Spleen (tissue), 11 donors: ENCODE measurements at regions not wholly inside any gene's neighbourhood (a gene's known extent, or its start where the extent isn't known, plus 50 kb on each side); places are given as distances from the start of the nearest gene placed in this dataset.

Experiments used
- DNase-seq: peaks from one replicate; pipeline ENCODE4 v3.0.0-alpha.2; 2020
- H3K27ac ChIP-seq, 8 donors: fragments of 200-600 bp; sonication (generic) in 7 of 8; 1 replicate in 4 of 8; 2 replicates in 4 of 8; pipeline versions ENCODE4 v1.5.0 to v1.8.0; 2016 to 2021; ENCODE audit warnings: inconsistent platforms in 4 of 8, mild to moderate bottlenecking in 4 of 8, moderate library complexity in 1 of 8
- H3K27me3 ChIP-seq, 7 donors: fragments of 200-600 bp; sonication (generic) in 6 of 7; replicated peaks in 1 of 7; 1 replicate in 4 of 7; 2 replicates in 3 of 7; pipeline versions ENCODE4 v1.5.0 to v1.8.0; 2016 to 2021; ENCODE audit warnings: inconsistent platforms in 3 of 7, mild to moderate bottlenecking in 1 of 7
- H3K36me3 ChIP-seq, 6 donors: fragments of 200-600 bp; sonication (generic) in 5 of 6; 1 replicate in 4 of 6; 2 replicates in 2 of 6; pipeline versions ENCODE4 v1.5.0 to v1.8.0; 2016 to 2021; ENCODE audit warnings: inconsistent platforms in 2 of 6
- H3K4me1 ChIP-seq, 6 donors: fragments of 200-600 bp; sonication (generic) in 5 of 6; 1 replicate in 3 of 6; 2 replicates in 3 of 6; pipeline versions ENCODE4 v1.5.0 to v1.8.0; 2016 to 2021; ENCODE audit warnings: inconsistent platforms in 3 of 6
- H3K4me3 ChIP-seq, 8 donors: fragments of 200-600 bp; sonication (generic) in 7 of 8; 1 replicate in 4 of 8; 2 replicates in 4 of 8; pipeline versions ENCODE4 v1.5.0 to v1.8.0; 2016 to 2021; ENCODE audit warnings: inconsistent platforms in 4 of 8, mild to moderate bottlenecking in 4 of 8, moderate library complexity in 2 of 8
- H3K9me3 ChIP-seq, 8 donors: fragments of 200-600 bp; sonication (generic) in 7 of 8; 1 replicate in 4 of 8; 2 replicates in 4 of 8; pipeline versions ENCODE4 v1.5.0 to v1.8.0; 2016 to 2021; ENCODE audit warnings: inconsistent platforms in 4 of 8
- CTCF ChIP-seq, 11 experiments: fragments of 200-600 bp in 7 of 11; fragments of 450-650 bp in 4 of 11; sonication (generic) in 4 of 11; IDR thresholded peaks in 8 of 11; conservative IDR thresholded peaks in 3 of 11; 1 replicate in 7 of 11; 2 replicates in 4 of 11; pipeline versions ENCODE4 v1.4.0 to v1.8.0; 2016 to 2021; ENCODE audit warnings: antibody characterized with exemption in 11 of 11, inconsistent platforms in 4 of 11, mild to moderate bottlenecking in 1 of 11
- POLR2A ChIP-seq, 3 donors: fragments of 450-650 bp; IDR thresholded peaks; one replicate each; pipeline ENCODE4 v1.5.1; 2017; ENCODE audit warnings: antibody characterized with exemption in 3 of 3, mild to moderate bottlenecking in 1 of 3
- POLR2AphosphoS5 ChIP-seq, 3 donors: sonication (generic); formaldehyde crosslinking; IDR thresholded peaks; one replicate each; pipeline ENCODE4 v1.5.1; 2017; ENCODE audit warnings: antibody characterized with exemption in 3 of 3
- WGBS, 5 donors: extraction: QIAGEN DNeasy Blood & Tissue Kit in 3 of 5; methylation state at CpG; one replicate each; pipeline versions ENCODE4 v1.1.5 to v1.1.7; 2013 to 2018; 5-methylcytosine and 5-hydroxymethylcytosine counted together
- intact Hi-C: fragments of 100-400 bp; cut with DNase I; formaldehyde crosslinking; loops from one replicate; pipeline ENCODE4 v1.15.0; 2023; ENCODE audit warnings: low total_unique reads
- donor health status: healthy with polysubstance abuse.
- donor health status: DM: no; HTN: no; CAD: no; lungs with moderate emphysema.
- donor health status: DM: no; HTN: no; CAD: no.
- donor health status: Bipolar disorder and iron deficiency.
- donor health status: healthy.
- donor health status: DM: no; HTN: no; CAD: no.
- donor health status: DM: yes; HTN: yes; CAD: no.

- no peak for DNase-seq
- no peaks in the 10 kb centered on the region for H3K36me3 ChIP-seq
- H3K27ac ChIP-seq, result no peak overlapping the region
- H3K9me3 ChIP-seq, result no peaks in the 10 kb centered on the region
- no peaks in the 10 kb centered on the region for H3K4me1 ChIP-seq
- intact Hi-C loops, result no loop called here
- 69 to 85% (median 78%) methylated on average over 5 of the region's 5 CpGs for WGBS, 5 donors
- H3K27me3 ChIP-seq, result no peaks in the 10 kb centered on the region
- no peak overlapping the region for H3K4me3 ChIP-seq
- TF ChIP-seq POLR2A (IDR thresholded peaks at IDR 0.05) (no peak), CTCF (IDR thresholded peaks at IDR 0.05 in 8 of 11, conservative IDR thresholded peaks at IDR 0.05 in 3 of 11) (no peak), POLR2AphosphoS5 (IDR thresholded peaks at IDR 0.05) (no peak)
Measured at GRCh38 chr1:238475712-238476111, 585.0 kb upstream of the ZP4 start.

DNA sequence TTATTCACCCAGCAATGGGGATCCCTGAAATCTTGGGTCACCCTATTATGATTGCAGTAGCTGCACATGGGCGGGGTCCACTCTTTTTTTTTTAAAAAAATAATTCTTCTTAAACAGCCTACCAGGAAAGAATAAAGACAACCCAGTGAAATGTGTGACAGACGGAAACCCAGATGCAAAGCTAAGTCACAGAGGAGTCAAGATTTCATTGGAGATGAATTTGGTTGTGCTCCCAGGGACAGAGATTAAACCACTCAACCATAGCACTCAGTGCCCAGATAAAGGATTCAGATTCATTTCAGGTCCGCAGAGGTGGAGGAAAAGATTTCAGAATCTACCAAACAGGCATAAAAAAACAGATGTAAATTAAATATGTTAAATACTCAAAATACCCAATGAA is 583.5 kb upstream of the ZP4 start:
- no peak for DNase-seq
- Histone ChIP-seq H3K27ac (no peak overlapping the region), H3K36me3 (no peaks in the 10 kb centered on the region), H3K4me1 (no peaks in the 10 kb centered on the region), H3K9me3 (no peaks in the 10 kb centered on the region), H3K4me3 (no peak overlapping the region), H3K27me3 (no peaks in the 10 kb centered on the region)
- 22 to 83% (median 28%) methylated on average over 3 of the region's 3 CpGs for WGBS, 5 donors
- intact Hi-C loops, result no loop called here
- no peak for TF ChIP-seq CTCF (IDR thresholded peaks at IDR 0.05 in 8 of 11, conservative IDR thresholded peaks at IDR 0.05 in 3 of 11)
- no peak for TF ChIP-seq POLR2A (IDR thresholded peaks at IDR 0.05)
- no peak for TF ChIP-seq POLR2AphosphoS5 (IDR thresholded peaks at IDR 0.05)

- TF ChIP-seq POLR2AphosphoS5 (IDR thresholded peaks at IDR 0.05), result no peak
- TF ChIP-seq POLR2A (IDR thresholded peaks at IDR 0.05), result no peak
- no peak for TF ChIP-seq CTCF (IDR thresholded peaks at IDR 0.05 in 8 of 11, conservative IDR thresholded peaks at IDR 0.05 in 3 of 11)
- intact Hi-C loops, result no loop called here
- H3K4me1 ChIP-seq, result no peaks in the 10 kb centered on the region
- DNase-seq, result no peak
- H3K27ac ChIP-seq, result no peak overlapping the region
- peak overlapping the region in 1 of 8 donors; percentile 7 for H3K4me3 ChIP-seq
- H3K27me3 ChIP-seq, result no peaks in the 10 kb centered on the region
- no peaks in the 10 kb centered on the region for H3K9me3 ChIP-seq
- no peaks in the 10 kb centered on the region for H3K36me3 ChIP-seq
- WGBS, 5 donors, result 57 to 77% (median 67%) methylated on average over 4 of the region's 4 CpGs
Measured at GRCh38 chr1:238469146-238469631, 578.5 kb upstream of the ZP4 start.

GRCh38 chr1:238468068-238468467 is 577.3 kb upstream of the ZP4 start:
- Histone ChIP-seq H3K27me3 (no peaks in the 10 kb centered on the region), H3K27ac (no peak overlapping the region), H3K36me3 (no peaks in the 10 kb centered on the region), H3K4me3 (no peak overlapping the region), H3K9me3 (peaks cover 0 to 3% (median 0%) of the 10 kb centered on the region in 8 donors), H3K4me1 (no peaks in the 10 kb centered on the region)
- no peak for DNase-seq
- intact Hi-C loops, result no loop called here
- 83 to 92% (median 85%) methylated on average over 6 of the region's 6 CpGs for WGBS, 5 donors
- TF ChIP-seq POLR2A (IDR thresholded peaks at IDR 0.05) (no peak), POLR2AphosphoS5 (IDR thresholded peaks at IDR 0.05) (no peak), CTCF (IDR thresholded peaks at IDR 0.05 in 8 of 11, conservative IDR thresholded peaks at IDR 0.05 in 3 of 11) (no peak)
